Lower leg skin (tissue), 4 donors: ENCODE measurements at regions not wholly inside any gene's neighbourhood (a gene's known extent, or its start where the extent isn't known, plus 50 kb on each side); places are given as distances from the start of the nearest gene placed in this dataset.

Source experiments
- DNase-seq, 2 donors: peaks; one replicate each; pipeline ENCODE4 v3.0.0-alpha.2; 2019; ENCODE audit warnings: low spot score in 2 of 2
- H3K4me3 ChIP-seq: fragments of 200-600 bp; sonication (generic); 2 replicates; pipeline ENCODE4 v1.5.1; 2017; ENCODE audit warnings: mild to moderate bottlenecking, low read depth; ENCODE audit not compliant: poor library complexity, severe bottlenecking
- CTCF ChIP-seq, 3 donors: fragments of 450-650 bp; IDR thresholded peaks; one replicate each; pipeline ENCODE4 v1.5.1; 2016; ENCODE audit warnings: antibody characterized with exemption in 3 of 3, mild to moderate bottlenecking in 3 of 3, moderate library complexity in 2 of 3
- POLR2A ChIP-seq, 2 donors: fragments of 450-650 bp; IDR thresholded peaks; one replicate each; pipeline ENCODE4 v1.6.1; 2016 to 2017; ENCODE audit warnings: antibody characterized with exemption in 2 of 2, mild to moderate bottlenecking in 1 of 2, moderate library complexity in 1 of 2
- WGBS, 2 donors: methylation state at CpG; one replicate each; pipeline ENCODE4 v1.1.5; 2018; 5-methylcytosine and 5-hydroxymethylcytosine counted together
- intact Hi-C: fragments of 100-400 bp; cut with DNase I; formaldehyde crosslinking; loops from one replicate; pipeline ENCODE4 v1.15.0; 2023; ENCODE audit warnings: low total_unique reads

GRCh38 chr3:181311186-181311585 is 321.6 kb upstream of the DNAJC19 start:
- intact Hi-C loops = no loop called here
- no peak overlapping the region for H3K4me3 ChIP-seq
- TF ChIP-seq POLR2A (IDR thresholded peaks at IDR 0.05) (no peak), CTCF (IDR thresholded peaks at IDR 0.05) (no peak)
- DNase-seq = no peak
- 54 to 55% methylated on average over 6 of the region's 6 CpGs for WGBS, 2 donors

- H3K4me3 ChIP-seq = no peak overlapping the region
- TF ChIP-seq CTCF (IDR thresholded peaks at IDR 0.05) (no peak), POLR2A (IDR thresholded peaks at IDR 0.05) (no peak)
- 53 to 61% methylated on average over 2 of the region's 2 CpGs for WGBS, 2 donors
- no peak for DNase-seq
- intact Hi-C loops = no loop called here
Observed at GRCh38 chr3:181302960-181303359, 313.4 kb upstream of the DNAJC19 start.

GRCh38 chr3:181300033-181300432 is 310.5 kb upstream of the DNAJC19 start:
- TF ChIP-seq CTCF (IDR thresholded peaks at IDR 0.05) (no peak), POLR2A (IDR thresholded peaks at IDR 0.05) (no peak)
- no peak for DNase-seq
- no peak overlapping the region for H3K4me3 ChIP-seq
- WGBS, 2 donors = 65 to 75% methylated on average over 2 of the region's 2 CpGs
- intact Hi-C loops = no loop called here

- TF ChIP-seq CTCF (IDR thresholded peaks at IDR 0.05) (no peak), POLR2A (IDR thresholded peaks at IDR 0.05) (no peak)
- no peak for DNase-seq
- H3K4me3 ChIP-seq = no peak overlapping the region
- 73 to 78% methylated on average over 3 of the region's 3 CpGs for WGBS, 2 donors
- intact Hi-C loops = no loop called here
Observed at GRCh38 chr3:181298421-181298820, 308.9 kb upstream of the DNAJC19 start.

- no peak for DNase-seq
- 24 to 32% methylated on average over 1 of the region's 1 CpG for WGBS, 2 donors
- intact Hi-C loops = no loop called here
- TF ChIP-seq POLR2A (IDR thresholded peaks at IDR 0.05) (no peak), CTCF (IDR thresholded peaks at IDR 0.05) (no peak)
- H3K4me3 ChIP-seq = no peak overlapping the region
Observed at GRCh38 chr3:181292984-181293383, 303.4 kb upstream of the DNAJC19 start.

- TF ChIP-seq POLR2A (IDR thresholded peaks at IDR 0.05) (no peak), CTCF (IDR thresholded peaks at IDR 0.05) (no peak)
- intact Hi-C loops = no loop called here
- DNase-seq = no peak
- 40 to 54% methylated on average over 3 of the region's 3 CpGs for WGBS, 2 donors
- H3K4me3 ChIP-seq = no peak overlapping the region
Observed at GRCh38 chr3:181290941-181291340, 301.4 kb upstream of the DNAJC19 start.
